ENCODE measurements at regions not wholly inside any gene's neighbourhood (a gene's known extent, or its start where the extent isn't known, plus 50 kb on each side); places are given as distances from the start of the nearest gene placed in this dataset.

DNA sequence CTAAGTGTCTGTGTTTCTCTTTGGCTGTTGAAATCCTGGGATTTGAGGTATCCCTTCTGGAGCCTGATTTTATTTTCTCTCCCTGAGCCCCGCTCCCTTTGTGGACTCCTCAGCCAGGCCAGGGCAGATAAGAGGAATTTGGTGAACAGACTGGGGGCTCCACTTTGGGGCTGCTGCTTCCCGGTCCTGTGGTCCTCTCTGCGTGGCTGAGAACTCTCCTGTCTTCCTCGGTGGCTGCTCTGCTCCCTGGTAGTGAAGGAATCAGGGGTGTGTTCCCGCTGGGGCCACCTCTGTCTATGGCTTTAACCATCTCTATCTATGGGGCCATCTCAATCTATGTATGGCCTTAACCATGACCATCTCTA is 71.7 kb upstream of the SH3PXD2B start:
- TF ChIP-seq, protein P1, sequence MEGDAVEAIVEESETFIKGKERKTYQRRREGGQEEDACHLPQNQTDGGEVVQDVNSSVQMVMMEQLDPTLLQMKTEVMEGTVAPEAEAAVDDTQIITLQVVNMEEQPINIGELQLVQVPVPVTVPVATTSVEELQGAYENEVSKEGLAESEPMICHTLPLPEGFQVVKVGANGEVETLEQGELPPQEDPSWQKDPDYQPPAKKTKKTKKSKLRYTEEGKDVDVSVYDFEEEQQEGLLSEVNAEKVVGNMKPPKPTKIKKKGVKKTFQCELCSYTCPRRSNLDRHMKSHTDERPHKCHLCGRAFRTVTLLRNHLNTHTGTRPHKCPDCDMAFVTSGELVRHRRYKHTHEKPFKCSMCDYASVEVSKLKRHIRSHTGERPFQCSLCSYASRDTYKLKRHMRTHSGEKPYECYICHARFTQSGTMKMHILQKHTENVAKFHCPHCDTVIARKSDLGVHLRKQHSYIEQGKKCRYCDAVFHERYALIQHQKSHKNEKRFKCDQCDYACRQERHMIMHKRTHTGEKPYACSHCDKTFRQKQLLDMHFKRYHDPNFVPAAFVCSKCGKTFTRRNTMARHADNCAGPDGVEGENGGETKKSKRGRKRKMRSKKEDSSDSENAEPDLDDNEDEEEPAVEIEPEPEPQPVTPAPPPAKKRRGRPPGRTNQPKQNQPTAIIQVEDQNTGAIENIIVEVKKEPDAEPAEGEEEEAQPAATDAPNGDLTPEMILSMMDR (IDR thresholded peaks at IDR 0.05; ENCODE audit: control insufficient read depth, insufficient read depth, low read depth, low read length, missing control alignments): no peak
- H3K4me3 ChIP-seq (ENCODE audit: control insufficient read depth, low read depth, low read length): no peak overlapping the region
- no peak for DNase-seq (ENCODE audit: low read depth)

DNA sequence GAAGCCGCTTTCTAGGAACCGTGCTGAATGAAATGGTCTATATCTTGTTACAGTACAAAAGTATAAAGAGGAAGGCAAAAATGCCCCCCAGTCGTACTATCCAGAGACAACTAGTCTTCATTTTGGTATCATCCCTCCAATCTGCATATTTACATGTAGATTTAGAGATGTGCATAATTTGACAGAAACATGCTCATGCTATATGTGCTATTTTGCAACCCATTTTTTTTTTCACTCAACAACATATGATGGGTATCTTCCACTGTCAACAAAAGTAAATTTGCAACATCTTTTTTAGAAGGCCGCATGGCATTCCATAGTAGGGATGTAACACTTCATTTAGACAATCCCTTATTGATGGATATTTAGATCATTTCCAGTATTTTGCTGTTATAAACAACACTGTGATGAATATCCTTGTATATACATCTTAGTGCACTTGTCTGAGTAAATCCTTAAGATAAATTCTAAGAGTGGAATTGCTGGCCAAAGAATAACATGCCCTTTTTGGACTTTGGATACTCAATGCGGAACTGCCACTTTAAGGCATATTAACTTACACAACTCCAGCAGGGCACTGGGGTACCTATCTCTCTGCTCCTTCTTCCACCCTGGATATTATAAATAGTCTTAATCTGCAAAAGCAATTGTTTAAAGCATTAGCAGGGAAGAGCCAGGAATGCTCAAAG is 71.1 kb upstream of the SH3PXD2B start:
- no peak for DNase-seq (ENCODE audit: low read depth)
- TF ChIP-seq, protein P1 (IDR thresholded peaks at IDR 0.05; ENCODE audit: control insufficient read depth, insufficient read depth, low read depth, low read length, missing control alignments): no peak
- H3K4me3 ChIP-seq (ENCODE audit: control insufficient read depth, low read depth, low read length): no peak overlapping the region

DNA sequence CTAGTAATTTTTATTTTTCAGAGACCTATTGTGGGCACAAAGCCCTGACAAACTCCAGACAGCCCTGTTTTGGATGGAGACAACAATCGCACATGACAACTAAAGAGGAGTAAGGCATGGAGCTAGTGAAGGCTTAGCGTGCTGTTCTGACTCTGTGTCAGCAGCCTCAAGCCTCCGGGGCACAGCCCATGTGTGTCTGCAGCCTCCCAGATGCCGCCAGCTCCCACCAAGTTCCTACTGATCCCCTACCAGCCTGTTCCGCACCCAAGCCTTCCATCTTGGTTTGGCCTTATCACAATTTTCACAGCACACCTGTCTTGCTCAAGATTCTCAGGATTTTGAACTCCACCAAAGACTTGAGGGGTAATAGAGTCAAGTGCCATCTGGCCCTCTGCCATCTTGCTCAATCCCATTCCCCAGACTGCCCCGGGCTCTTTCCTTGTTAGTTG is 70.3 kb upstream of the SH3PXD2B start:
- TF ChIP-seq, protein P1 (IDR thresholded peaks at IDR 0.05; ENCODE audit: control insufficient read depth, insufficient read depth, low read depth, low read length, missing control alignments): no peak
- H3K4me3 ChIP-seq (ENCODE audit: control insufficient read depth, low read depth, low read length): no peak overlapping the region
- no peak for DNase-seq (ENCODE audit: low read depth)

DNA sequence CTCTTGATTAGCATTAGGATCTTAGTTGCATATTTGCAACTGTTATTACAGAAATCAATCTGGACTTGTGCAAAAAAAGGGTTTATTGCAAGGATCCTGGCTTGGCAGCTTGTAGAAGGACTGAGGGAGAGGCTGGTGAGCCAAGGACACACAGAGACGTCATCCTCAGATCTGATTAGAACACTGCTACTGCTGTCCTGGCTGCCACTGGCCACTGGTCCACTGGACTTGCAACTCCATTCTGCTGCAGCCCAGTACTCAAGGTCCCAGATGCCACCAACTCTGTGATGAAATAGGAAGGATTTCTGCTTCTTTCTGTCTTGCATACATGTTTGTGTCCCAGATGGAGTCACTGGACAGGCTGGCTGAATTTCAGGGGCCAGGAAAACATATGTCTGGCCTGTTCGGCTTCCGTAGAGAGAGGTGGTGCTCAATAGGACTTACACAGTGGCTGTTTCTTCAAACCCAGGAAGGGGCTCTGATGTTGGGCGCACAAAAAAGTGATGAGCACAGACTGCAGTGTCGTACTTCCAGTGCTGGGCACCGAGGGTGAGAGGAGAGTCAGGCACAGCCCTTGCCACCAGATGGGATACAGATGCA is 68.9 kb upstream of the SH3PXD2B start:
- TF ChIP-seq, protein P1 (IDR thresholded peaks at IDR 0.05; ENCODE audit: control insufficient read depth, insufficient read depth, low read depth, low read length, missing control alignments): no peak
- no peak for DNase-seq (ENCODE audit: low read depth)

DNA sequence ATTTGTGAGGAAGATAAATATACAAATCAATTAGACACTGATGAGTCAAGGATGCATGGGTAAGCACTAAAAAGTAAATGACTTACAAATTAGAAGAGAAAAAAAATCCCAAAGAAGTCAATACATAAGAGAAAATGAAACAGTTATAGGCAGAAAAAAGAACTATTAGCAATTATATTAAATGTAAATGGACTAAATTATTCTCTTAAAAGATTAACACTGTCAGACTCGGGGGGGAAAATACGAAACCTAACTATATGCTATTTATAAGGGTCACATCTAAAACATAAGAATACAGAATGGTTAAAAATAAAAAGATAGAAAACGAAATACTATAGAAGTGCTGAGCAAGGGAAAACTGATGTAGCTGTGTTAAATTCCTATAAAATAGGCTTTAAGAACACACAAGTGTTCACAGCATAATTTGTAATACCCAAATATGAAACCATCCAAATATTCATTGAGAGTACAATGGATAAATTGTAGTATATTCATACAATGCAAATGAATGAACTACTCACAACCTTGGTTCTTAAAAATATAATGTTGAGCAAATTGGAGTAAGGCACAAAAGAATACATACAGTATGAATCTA is 67.1 kb upstream of the SH3PXD2B start:
- TF ChIP-seq, protein P1 (IDR thresholded peaks at IDR 0.05; ENCODE audit: control insufficient read depth, insufficient read depth, low read depth, low read length, missing control alignments): no peak

More for the DNA sequence above, 68.9 kb upstream of the SH3PXD2B start:
- H3K4me3 ChIP-seq (ENCODE audit: control insufficient read depth, low read depth, low read length): no peak overlapping the region

DNA sequence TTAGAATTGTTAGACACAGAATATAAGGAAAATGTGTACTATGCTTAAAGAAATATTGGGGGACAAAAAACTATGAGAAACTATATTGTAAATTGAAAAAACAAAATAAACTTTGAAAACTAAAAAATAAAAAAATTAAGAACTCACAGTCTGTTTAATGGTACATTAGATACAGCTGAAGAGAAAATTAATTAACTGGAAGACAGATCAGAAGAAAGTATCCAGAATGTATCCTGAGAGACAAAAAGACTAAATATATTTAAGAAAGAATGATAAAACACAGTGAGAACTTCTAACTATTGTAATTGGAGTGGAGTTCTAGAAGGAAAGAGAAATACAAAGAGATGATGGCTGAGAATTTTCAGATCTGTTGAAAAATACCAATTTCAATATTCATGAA is 57.6 kb upstream of the SH3PXD2B start:
- no peak overlapping the region for H3K4me3 ChIP-seq (ENCODE audit: control insufficient read depth, low read depth, low read length)
- DNase-seq (ENCODE audit: low read depth): no peak
- TF ChIP-seq, protein P1 (IDR thresholded peaks at IDR 0.05; ENCODE audit: control insufficient read depth, insufficient read depth, low read depth, low read length, missing control alignments): no peak

More for the DNA sequence above, 67.1 kb upstream of the SH3PXD2B start:
- no peak overlapping the region for H3K4me3 ChIP-seq (ENCODE audit: control insufficient read depth, low read depth, low read length)
- no peak for DNase-seq (ENCODE audit: low read depth)

All from AG09309 (cell line).